NCI-H1694 treated with DMSO at 0.1 percent for 48 hours (cell line): ENCODE measurements at regions not wholly inside any gene's neighbourhood (a gene's known extent, or its start where the extent isn't known, plus 50 kb on each side); places are given as distances from the start of the nearest gene placed in this dataset.
A peak's percentile ranks its signal among the peaks of the same experiment; 100 is the strongest.
"Not testable (repeated sequence)": the region's sequence is repeated elsewhere in the genome, so short reads cannot be mapped to it uniquely, and the experiment has no call there.

ENCODE experiments used
- DNase-seq: peaks from one replicate; lab custom pipeline; 2025; lab: John Stamatoyannopoulos, UW

GRCh38 chrX:131595120-131595519, 51.2 kb downstream of the OR13H1 start:
- no peak for DNase-seq

- DNase-seq, result no peak
Measured at GRCh38 chrX:131607792-131608369, 64.0 kb downstream of the OR13H1 start.

GRCh38 chrX:131609480-131609879, 65.6 kb downstream of the OR13H1 start:
- DNase-seq, result no peak

DNA sequence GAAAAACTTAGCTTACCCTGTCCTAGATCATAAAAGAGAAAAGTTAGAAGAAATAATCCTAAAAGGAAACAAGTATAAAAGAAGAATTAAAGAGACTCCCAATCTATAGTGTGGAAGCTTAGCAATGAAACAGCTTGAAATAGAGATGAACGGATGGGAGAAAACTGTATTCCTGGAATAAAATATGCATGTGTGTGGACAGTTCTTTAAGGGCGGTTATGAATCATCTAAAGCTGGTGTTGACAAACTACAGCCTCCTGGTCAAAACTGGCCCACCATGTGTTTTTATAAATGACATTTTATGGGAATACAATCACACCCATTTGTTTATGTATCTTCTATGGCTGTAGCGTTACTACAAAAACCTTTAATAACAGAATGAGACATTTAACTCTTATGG, 69.4 kb downstream of the OR13H1 start:
- DNase-seq, result no peak

DNA sequence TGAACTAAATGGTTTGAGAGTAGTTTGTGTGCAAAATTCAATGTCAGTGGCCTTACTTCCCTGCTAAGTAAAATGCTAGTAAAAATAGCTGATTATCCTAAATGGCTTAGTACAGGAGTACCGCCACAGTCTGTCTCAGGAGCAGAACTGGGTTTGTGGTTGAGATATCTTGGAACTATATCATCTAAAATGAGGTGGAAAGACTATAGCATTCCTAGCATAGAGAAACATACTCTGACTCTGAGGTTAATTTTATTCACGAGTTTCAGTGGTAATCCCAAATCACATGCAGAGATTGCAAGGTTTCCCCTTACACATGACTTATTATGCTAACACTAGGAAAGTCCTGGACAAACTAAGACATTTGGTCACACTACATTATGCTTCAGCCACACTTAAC, 70.4 kb downstream of the OR13H1 start:
- no peak for DNase-seq

- DNase-seq, result no peak
Measured at GRCh38 chrX:131617182-131617581, 73.3 kb downstream of the OR13H1 start.

DNA sequence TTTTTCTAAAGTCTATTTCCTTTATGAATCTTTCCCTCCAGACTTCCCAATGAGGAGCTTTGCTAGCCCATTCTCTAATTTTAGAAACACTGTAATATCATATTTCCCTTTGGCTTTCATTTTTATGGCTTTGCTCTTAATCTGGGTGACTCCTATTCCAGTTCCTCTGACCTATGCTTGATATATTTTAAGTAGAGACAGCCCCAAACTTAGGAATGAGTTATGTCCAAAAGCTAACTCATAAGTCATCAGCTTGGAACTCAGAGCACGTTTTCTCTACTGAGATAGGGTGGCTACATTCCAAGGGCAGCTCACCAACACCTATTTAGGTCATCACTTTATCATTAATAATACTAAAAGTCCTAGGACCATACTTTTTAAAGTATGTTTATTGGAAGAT, 77.8 kb downstream of the OR13H1 start:
- no peak for DNase-seq

DNA sequence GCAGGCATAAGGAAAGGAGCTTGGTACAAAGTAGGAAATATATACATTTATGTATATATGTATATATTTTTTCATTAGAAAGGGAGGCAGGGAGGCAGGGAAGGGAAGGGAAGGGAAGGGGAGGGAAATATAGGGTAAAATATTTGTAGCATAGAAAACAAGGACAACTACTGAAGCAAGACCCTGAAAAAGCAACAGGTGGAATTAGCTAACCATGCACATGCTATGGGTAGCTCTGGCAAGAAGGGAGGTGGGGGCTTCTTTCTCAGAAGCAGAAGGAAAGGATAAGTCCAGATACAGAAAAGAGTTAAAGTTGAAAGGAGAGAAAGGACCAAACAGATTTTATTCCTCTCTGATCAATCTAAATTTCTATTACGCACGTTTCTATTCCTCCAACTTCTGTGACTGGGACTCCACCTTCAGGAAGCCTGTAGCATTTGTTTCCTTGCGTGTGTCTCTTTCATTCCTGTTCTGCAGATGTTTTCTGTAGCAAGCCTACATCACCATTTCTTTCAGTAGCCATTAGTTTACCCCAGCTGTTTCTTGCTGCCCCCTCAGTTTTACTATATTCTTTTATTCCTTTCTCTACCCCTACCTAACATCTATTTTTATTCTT, 82.9 kb downstream of the OR13H1 start:
- DNase-seq, result no peak

DNA sequence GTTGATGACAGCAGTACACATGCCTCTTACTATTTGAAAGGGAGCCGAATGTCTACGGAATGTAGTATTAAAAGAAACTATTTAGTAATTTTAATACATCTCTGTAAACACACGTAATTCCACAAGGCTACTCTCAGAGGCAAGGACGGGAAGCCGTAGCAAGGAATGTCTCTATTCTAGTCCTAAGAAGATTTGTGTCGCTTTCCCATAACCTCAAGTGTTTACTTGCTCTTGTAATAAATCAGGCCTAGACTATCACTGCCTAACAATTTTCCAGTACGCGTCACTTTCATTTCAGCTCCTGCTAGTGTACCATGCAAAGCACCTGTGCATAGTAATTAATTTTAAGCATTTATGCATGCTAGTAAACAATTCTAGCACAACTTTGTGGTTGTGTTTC, 86.7 kb downstream of the OR13H1 start:
- no peak for DNase-seq

DNA sequence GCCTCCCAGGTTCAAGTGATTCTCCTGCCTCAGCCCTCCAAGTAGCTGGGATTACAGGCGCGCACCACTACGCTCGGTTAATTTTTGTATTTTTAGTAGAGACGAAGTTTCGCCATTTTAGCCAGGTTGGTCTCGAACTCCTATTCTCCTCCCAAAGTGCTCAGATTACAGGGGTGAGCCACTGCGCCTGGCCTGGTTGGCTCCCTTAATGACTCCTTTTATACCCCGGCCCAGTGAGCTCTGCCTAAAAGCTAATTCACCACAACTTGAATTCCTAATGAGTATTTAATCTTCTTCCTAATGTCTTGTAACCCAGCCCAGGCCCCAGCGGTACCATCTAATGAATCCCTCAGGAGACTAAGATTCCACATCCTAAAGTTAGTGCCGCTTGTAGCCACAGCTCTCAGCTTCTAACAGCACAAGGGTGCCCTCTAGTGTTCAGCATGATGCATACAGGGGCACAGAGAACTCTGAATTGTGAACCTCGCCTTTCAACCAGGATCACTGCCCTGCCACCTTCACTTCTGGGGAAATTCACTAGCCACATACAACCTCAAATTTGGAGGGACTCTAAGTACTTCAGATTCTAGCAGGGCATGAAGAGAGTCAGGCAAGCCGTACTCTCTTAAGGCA, 89.5 kb downstream of the OR13H1 start:
- peak; percentile 10 for DNase-seq

GRCh38 chrX:131634900-131635299, 91.0 kb downstream of the OR13H1 start:
- DNase-seq, result no peak

GRCh38 chrX:131646106-131646505, 102.2 kb downstream of the OR13H1 start:
- no peak for DNase-seq

DNA sequence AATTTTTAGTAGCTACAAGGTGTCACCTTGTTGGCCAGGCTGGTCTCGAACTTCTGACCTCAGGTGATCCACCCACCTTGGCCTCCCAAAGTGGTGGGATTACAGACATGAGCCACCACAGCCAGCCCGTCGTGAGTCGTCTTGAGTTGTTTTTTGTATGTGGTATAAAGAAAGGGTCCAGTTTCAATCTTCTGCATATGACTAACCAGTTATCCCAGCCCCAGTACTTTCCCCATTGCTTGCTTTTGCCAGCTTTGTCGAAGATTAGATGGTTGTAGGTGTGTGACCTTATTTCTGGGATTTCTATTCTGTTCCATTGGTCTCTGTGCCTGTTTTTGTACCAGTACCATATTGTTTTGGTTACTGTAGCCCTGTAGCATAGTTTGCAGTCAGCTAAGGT, 105.9 kb downstream of the OR13H1 start:
- DNase-seq, result no peak

DNA sequence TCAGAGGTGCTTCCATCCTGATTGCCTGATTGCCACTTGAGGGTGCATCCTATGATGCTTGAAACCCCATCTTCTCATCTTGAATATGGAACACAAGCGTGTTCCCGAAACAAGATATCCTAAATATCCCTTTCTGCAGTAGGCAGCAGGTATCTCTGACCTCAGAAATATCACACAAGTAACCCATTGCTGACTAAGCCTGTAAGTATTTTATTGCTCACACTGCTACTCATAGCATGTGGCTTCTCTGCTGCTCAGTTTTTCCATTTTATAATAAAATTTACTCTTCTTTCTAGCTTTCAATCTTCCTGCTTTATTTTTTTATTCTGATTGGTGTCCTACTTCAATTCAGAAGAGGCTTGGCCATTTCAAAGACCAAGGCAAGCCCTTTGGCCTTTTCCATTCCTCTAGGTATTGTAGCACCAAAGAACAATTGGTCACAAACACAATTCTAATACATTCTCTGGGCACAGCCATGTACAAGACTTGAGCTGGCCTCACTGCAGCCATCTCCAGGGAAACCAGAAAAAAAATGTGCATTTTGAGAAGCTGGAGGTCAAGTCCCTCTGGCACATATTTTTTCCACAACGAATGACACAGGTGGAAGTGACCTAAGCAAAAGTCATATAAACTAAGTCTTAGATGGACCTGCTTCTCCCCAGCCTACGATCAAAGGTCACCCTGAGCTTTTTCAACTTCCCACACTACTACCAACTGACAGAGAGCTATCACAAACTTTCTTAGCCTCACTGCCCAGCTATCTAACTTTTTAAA, 107.0 kb downstream of the OR13H1 start:
- DNase-seq, result no peak

GRCh38 chrX:131663726-131664125, 119.9 kb downstream of the OR13H1 start:
- DNase-seq, result not testable (repeated sequence)

DNA sequence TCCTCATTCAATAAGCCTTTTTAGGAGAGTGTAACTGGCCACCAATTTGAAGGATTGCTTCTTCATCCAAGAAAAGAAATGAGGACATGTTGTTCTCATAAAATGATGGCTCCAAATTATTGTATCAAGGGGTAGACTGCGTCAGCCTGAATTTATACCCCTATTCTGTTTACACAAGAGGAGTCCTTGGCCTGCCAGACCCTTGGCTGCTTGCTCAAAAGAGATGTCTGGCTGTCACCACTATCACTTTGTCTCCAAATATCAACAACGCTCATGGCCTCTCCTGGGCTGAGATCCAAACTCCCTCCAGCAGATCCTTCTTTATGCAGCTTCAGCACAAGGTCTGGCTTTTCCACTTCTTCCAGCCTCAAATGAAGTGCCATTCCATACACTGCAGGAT, 127.9 kb downstream of the OR13H1 start:
- no peak for DNase-seq

GRCh38 chrX:131675596-131676194, 131.8 kb downstream of the OR13H1 start:
- DNase-seq, result peak; percentile 15

DNA sequence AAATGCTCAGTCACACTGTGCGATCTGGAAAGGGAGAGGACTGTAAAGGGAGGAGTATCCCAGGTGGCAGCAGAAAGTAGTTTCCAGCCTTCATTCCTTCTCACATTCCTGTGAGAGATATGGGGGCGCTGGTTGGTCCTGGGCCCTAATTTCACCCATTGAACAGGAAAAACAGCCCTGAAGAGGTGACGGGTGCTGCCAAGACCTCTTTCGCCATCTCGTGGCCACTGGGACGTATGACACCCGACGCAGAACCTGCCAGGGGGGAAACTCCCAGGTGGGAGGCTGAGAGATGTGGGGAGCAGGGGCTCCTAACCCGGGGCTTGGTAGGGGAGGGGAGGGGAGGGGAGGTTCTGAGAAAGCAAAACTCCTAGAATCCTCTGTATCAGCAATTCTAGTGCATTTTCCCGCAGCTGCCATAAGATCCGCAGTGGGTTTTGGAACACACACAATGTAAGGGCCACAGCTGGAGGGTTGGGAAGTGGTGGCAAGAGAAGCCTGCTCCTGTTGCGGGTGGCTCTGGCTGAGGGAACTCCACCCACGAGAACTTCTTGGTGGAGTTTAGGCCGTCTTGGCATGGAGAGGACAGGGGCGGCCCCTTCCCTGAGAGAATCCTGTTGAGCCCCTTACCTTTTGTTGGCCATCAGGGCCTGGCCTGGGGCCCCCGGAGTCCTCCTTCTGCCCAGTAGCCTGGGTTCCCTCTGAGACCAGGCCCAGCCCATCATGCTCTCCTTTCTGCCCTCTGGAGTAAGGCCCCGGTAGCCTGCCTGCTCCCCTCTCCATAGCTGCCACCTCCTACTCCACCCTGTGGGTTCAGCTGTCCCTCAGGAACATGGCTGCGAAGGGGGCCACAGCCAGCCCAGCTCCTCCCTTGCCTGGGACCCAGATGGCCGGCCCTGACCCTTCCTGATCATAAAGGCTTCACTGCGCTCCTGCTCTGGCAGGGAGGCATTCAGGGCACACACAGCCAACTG, 134.1 kb downstream of the OR13H1 start:
- DNase-seq, result peak; percentile 7

DNA sequence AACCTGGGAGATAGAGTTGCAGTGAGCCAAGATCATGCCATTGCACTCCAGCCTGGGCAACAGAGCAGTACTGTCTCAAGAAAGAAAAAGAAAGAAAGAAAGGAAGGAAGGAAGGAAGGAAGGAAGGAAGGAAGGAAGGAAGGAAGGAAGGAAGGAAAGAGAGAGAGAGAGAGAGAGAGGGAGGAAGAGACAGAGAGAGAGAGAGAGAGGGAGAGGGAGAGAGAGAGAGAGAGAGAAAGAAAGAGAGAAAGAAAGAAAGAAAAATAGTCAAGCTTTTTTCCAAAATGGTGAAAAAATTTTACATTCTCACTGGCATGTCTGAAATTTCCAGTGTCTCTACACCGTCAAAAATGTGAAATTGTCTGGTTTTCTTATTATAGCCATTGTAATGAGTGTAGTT, 138.9 kb downstream of the OR13H1 start:
- not testable (repeated sequence) for DNase-seq

DNA sequence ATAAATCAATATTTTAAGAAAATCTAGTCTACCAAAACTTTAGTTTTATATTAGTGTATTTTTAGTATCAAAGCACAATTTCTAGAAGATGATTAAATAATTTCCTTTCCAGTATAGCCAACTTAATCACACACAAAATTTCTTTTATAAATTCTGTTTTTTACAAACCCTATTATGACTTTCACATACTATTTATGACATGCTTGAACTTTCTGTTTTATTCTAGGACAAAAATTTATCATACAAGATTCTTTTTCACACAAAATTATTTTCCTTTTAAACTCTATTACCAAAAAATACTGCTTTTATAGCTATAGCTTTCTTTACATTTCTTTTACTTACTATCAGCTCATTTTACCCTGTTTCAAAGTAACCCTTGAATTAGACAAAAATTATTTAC, 149.5 kb downstream of the OR13H1 start:
- no peak for DNase-seq

DNA sequence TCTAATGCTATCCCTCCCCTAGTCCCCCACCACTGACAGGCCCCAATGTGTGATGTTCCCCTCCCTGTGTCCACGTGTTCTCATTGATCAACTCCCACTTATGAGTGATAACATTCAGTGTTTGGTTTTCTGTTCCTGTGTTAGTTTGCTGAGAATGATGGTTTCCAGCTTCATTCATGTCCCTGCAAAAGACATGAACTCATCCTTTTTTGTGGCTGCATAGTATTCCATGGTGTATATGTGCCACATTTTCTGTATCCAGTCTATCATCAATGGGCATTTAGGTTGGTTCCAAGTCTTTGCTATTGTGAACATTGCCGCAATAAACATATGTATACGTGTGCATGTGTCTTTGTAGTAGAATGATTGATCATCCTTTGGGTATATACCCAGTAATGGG, 153.1 kb downstream of the OR13H1 start:
- DNase-seq, result not testable (repeated sequence)
